H9 (cell line): ENCODE measurements at regions not wholly inside any gene's neighbourhood (a gene's known extent, or its start where the extent isn't known, plus 50 kb on each side); places are given as distances from the start of the nearest gene placed in this dataset.

Experiments
- DNase-seq: peaks from one replicate; pipeline ENCODE4 v3.0.0-alpha.2; 2017
- H2AFZ ChIP-seq: one replicate; pipeline ENCODE4 v1.6.1; 2013; ENCODE audit warnings: mild to moderate bottlenecking, low read length, control low read depth, moderate library complexity
- H2AK5ac ChIP-seq: 2 replicates; pipeline ENCODE4 v1.6.1; 2013; ENCODE audit warnings: low read length, control low read depth, mixed read lengths; ENCODE audit not compliant: insufficient read length
- H2BK120ac ChIP-seq: one replicate; pipeline ENCODE4 v1.6.1; 2013; ENCODE audit warnings: low read depth, mild to moderate bottlenecking, low read length, control low read depth, inconsistent platforms; ENCODE audit not compliant: poor library complexity, severe bottlenecking
- H2BK12ac ChIP-seq: 2 replicates; pipeline ENCODE4 v1.6.1; 2013; ENCODE audit warnings: low read length, control low read depth, mixed read lengths, low read depth; ENCODE audit not compliant: insufficient read length
- H2BK15ac ChIP-seq: 2 replicates; pipeline ENCODE4 v1.6.1; 2013; ENCODE audit warnings: low read depth, low read length, control low read depth
- H2BK20ac ChIP-seq: one replicate; pipeline ENCODE4 v1.6.1; 2013; ENCODE audit warnings: low read depth, mild to moderate bottlenecking, low read length, control low read depth, inconsistent platforms; ENCODE audit not compliant: poor library complexity, severe bottlenecking
- H2BK5ac ChIP-seq: 2 replicates; pipeline ENCODE4 v1.6.1; 2013; ENCODE audit warnings: low read length, control low read depth, mixed read lengths; ENCODE audit not compliant: insufficient read length
- H3K14ac ChIP-seq: 2 replicates; pipeline ENCODE4 v1.6.1; 2013; ENCODE audit warnings: low read length, control low read depth; ENCODE audit not compliant: insufficient read depth
- H3K18ac ChIP-seq: 2 replicates; pipeline ENCODE4 v1.6.1; 2013; ENCODE audit warnings: low read depth, mild to moderate bottlenecking, mixed read lengths, low read length, control low read depth; ENCODE audit not compliant: insufficient read length
- H3K23ac ChIP-seq: 2 replicates; pipeline ENCODE4 v1.6.1; 2013; ENCODE audit warnings: low read length, control low read depth, mixed read lengths, low read depth; ENCODE audit not compliant: insufficient read length
- H3K23me2 ChIP-seq: 2 replicates; pipeline ENCODE4 v1.6.1; 2013; ENCODE audit warnings: low read depth, mild to moderate bottlenecking, mixed read lengths, low read length, control low read depth; ENCODE audit not compliant: insufficient read length, poor library complexity, severe bottlenecking
- H3K27ac ChIP-seq: 2 replicates; pipeline ENCODE4 v1.5.1; 2013; ENCODE audit warnings: low read length, control low read depth, mixed read lengths, low read depth; ENCODE audit not compliant: insufficient read length
- H3K27me3 ChIP-seq: 2 replicates; pipeline ENCODE4 v1.6.1; 2013; ENCODE audit warnings: low read length, control low read depth, inconsistent platforms; ENCODE audit not compliant: insufficient read depth
- H3K4ac ChIP-seq: 2 replicates; pipeline ENCODE4 v1.6.1; 2013; ENCODE audit warnings: low read depth, mild to moderate bottlenecking, control low read depth, inconsistent platforms, low read length, moderate library complexity
- H3K4me1 ChIP-seq: 2 replicates; pipeline ENCODE4 v1.6.1; 2013; ENCODE audit warnings: low read length, control low read depth, inconsistent platforms; ENCODE audit not compliant: insufficient read depth
- H3K4me2 ChIP-seq: 2 replicates; pipeline ENCODE4 v1.6.1; 2013; ENCODE audit warnings: low read length, control low read depth, mixed read lengths; ENCODE audit not compliant: insufficient read length, insufficient read depth
- H3K56ac ChIP-seq: 2 replicates; pipeline ENCODE4 v1.6.1; 2013; ENCODE audit warnings: low read depth, mild to moderate bottlenecking, mixed read lengths, low read length, control low read depth; ENCODE audit not compliant: insufficient read length
- H3K79me1 ChIP-seq: 2 replicates; pipeline ENCODE4 v1.6.1; 2013; ENCODE audit warnings: low read depth, mild to moderate bottlenecking, moderate library complexity, low read length, control low read depth, inconsistent platforms; ENCODE audit not compliant: insufficient read depth, poor library complexity, severe bottlenecking
- H3K79me2 ChIP-seq: 2 replicates; pipeline ENCODE4 v1.6.1; 2013; ENCODE audit warnings: low read length, control low read depth, inconsistent platforms; ENCODE audit not compliant: insufficient read depth
- H3K9ac ChIP-seq: 2 replicates; pipeline ENCODE4 v1.6.1; 2013; ENCODE audit warnings: low read length, control low read depth, mixed read lengths; ENCODE audit not compliant: insufficient read length; ENCODE audit errors: extremely low read depth
- H3K9me3 ChIP-seq: one replicate; pipeline ENCODE4 v1.6.1; 2013; ENCODE audit warnings: low read depth, low read length, inconsistent platforms; ENCODE audit not compliant: control insufficient read depth
- H3T11ph ChIP-seq: one replicate; pipeline ENCODE4 v1.6.1; 2013; ENCODE audit warnings: mild to moderate bottlenecking, low read length, control low read depth, inconsistent platforms
- H4K20me1 ChIP-seq: one replicate; pipeline ENCODE4 v1.6.1; 2013; ENCODE audit not compliant: control insufficient read depth, insufficient read length, insufficient read depth
- H4K5ac ChIP-seq: 2 replicates; pipeline ENCODE4 v1.6.1; 2013; ENCODE audit warnings: low read depth, mild to moderate bottlenecking, mixed read lengths, low read length, control low read depth; ENCODE audit not compliant: insufficient read length
- H4K8ac ChIP-seq: replicated peaks from 2 replicates; pipeline ENCODE4 v1.6.1; 2013; ENCODE audit warnings: low read length, control low read depth, mixed read lengths, low read depth; ENCODE audit not compliant: insufficient read length
- H4K91ac ChIP-seq: 2 replicates; pipeline ENCODE4 v1.6.1; 2013; ENCODE audit warnings: low read depth, mild to moderate bottlenecking, moderate library complexity, mixed read lengths, low read length, control low read depth; ENCODE audit not compliant: insufficient read length
- H3K27ac Mint-ChIP-seq, 3 experiments: 2 replicates in 2 of 3; 3 replicates in 1 of 3; pipeline ENCODE4 v1.8.0; 2020 to 2021; ENCODE audit warnings: mixed read lengths in 3 of 3, mild to moderate bottlenecking in 1 of 3, moderate library complexity in 1 of 3
- H3K27me3 Mint-ChIP-seq: 2 replicates; pipeline ENCODE4 v1.8.0; 2021; ENCODE audit warnings: low read depth, mild to moderate bottlenecking, moderate library complexity, mixed read lengths
- H3K36me3 Mint-ChIP-seq, 3 experiments: 2 replicates in 2 of 3; 3 replicates in 1 of 3; pipeline ENCODE4 v1.8.0; 2020 to 2021; ENCODE audit warnings: low read depth in 3 of 3, mixed read lengths in 3 of 3; ENCODE audit not compliant: insufficient read depth in 1 of 3
- H3K4me1 Mint-ChIP-seq, 2 experiments: 2 replicates each; pipeline ENCODE4 v1.8.0; 2020; ENCODE audit warnings: mixed read lengths in 2 of 2
- H3K4me3 Mint-ChIP-seq, 2 experiments: 2 replicates in 1 of 2; 3 replicates in 1 of 2; pipeline ENCODE4 v1.8.0; 2020 to 2021; ENCODE audit warnings: mild to moderate bottlenecking in 2 of 2, mixed read lengths in 2 of 2, moderate library complexity in 1 of 2
- H3K9me3 Mint-ChIP-seq, 2 experiments: 2 replicates in 1 of 2; 3 replicates in 1 of 2; pipeline ENCODE4 v1.8.0; 2020; ENCODE audit warnings: mild to moderate bottlenecking in 2 of 2, mixed read lengths in 2 of 2, moderate library complexity in 1 of 2
- WGBS: extraction: QIAGEN DNeasy Blood & Tissue Kit; methylation state at CpG from one replicate; pipeline ENCODE4 v1.1.7; 2013; ENCODE audit warnings: missing lambda C conversion rate, low lambda C conversion rate, mixed read lengths; ENCODE audit not compliant: insufficient read length; ENCODE audit errors: extremely low coverage; 5-methylcytosine and 5-hydroxymethylcytosine counted together
- TF ChIP-seq, protein P1 (sequence below): fragments of 200-600 bp; sonication (generic); conservative IDR thresholded peaks from 3 replicates; pipeline ENCODE4 v1.8.0; 2021; ENCODE audit warnings: antibody characterized with exemption, mild to moderate bottlenecking

DNA sequence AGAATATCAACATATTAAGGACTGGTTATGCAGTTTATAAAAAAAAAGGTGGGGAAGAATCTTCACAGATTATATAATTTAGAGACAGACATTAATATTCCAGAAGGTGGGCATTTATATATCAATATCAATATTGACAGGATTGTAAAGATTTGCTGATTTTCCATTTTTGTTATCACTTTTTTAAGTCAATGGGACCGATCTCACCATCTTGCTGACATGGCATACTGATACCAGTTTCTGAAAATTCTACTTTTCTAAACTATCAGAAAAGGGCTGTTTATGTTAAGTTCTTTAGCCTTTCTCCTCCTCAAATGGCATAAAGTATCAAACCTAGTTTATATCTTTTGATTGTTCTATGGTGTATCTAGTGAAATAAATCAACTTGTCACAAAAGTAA, 344.1 kb upstream of the SOX5 start:
- Mint-ChIP-seq H3K9me3 (no peaks in the 10 kb centered on the region), H3K4me3 (no peak overlapping the region)

More for the DNA sequence above, 344.1 kb upstream of the SOX5 start:
- Histone ChIP-seq H2BK120ac (no peak overlapping the region), H3K79me1 (no peaks in the 10 kb centered on the region), H4K91ac (no peak overlapping the region), H2BK12ac (no peak overlapping the region), H3K14ac (no peak overlapping the region), H3K23me2 (no peaks in the 10 kb centered on the region), H3K18ac (no peak overlapping the region), H3K56ac (no peak overlapping the region), H3K9me3 (no peaks in the 10 kb centered on the region), H3K4me2 (no peak overlapping the region), H3K4me1 (peaks cover 5% of the 10 kb centered on the region; the same call in 1 of the 2 replicates), H4K20me1 (no peaks in the 10 kb centered on the region), H2AFZ (no peak overlapping the region), H3K23ac (no peak overlapping the region), H3K27ac (no peak overlapping the region), H2BK20ac (no peak overlapping the region), H2AK5ac (no peak overlapping the region), H4K5ac (no peak overlapping the region), H3K27me3 (no peaks in the 10 kb centered on the region), H3T11ph (no peak overlapping the region), H2BK5ac (no peak overlapping the region), H3K79me2 (peaks cover 2% of the 10 kb centered on the region; the same call in 1 of the 2 replicates), H2BK15ac (no peak overlapping the region), H3K4ac (no peak overlapping the region), H3K9ac (no peak overlapping the region), H4K8ac (no peak overlapping the region)
- Mint-ChIP-seq H3K27ac (no peak overlapping the region), H3K4me1 (peaks cover 3 to 8% of the 10 kb centered on the region in 2 experiments), H3K36me3 (no peaks in the 10 kb centered on the region), H3K27me3 (no peaks in the 10 kb centered on the region; the same call in 1 of the 2 replicates)
- WGBS: no CpG with 5 or more reads among the region's 1 CpG
- DNase-seq: no peak
- TF ChIP-seq, protein P1, sequence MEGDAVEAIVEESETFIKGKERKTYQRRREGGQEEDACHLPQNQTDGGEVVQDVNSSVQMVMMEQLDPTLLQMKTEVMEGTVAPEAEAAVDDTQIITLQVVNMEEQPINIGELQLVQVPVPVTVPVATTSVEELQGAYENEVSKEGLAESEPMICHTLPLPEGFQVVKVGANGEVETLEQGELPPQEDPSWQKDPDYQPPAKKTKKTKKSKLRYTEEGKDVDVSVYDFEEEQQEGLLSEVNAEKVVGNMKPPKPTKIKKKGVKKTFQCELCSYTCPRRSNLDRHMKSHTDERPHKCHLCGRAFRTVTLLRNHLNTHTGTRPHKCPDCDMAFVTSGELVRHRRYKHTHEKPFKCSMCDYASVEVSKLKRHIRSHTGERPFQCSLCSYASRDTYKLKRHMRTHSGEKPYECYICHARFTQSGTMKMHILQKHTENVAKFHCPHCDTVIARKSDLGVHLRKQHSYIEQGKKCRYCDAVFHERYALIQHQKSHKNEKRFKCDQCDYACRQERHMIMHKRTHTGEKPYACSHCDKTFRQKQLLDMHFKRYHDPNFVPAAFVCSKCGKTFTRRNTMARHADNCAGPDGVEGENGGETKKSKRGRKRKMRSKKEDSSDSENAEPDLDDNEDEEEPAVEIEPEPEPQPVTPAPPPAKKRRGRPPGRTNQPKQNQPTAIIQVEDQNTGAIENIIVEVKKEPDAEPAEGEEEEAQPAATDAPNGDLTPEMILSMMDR: no peak
